ENCODE measurements at regions not wholly inside any gene's neighbourhood (a gene's known extent, or its start where the extent isn't known, plus 50 kb on each side); places are given as distances from the start of the nearest gene placed in this dataset.

DNA sequence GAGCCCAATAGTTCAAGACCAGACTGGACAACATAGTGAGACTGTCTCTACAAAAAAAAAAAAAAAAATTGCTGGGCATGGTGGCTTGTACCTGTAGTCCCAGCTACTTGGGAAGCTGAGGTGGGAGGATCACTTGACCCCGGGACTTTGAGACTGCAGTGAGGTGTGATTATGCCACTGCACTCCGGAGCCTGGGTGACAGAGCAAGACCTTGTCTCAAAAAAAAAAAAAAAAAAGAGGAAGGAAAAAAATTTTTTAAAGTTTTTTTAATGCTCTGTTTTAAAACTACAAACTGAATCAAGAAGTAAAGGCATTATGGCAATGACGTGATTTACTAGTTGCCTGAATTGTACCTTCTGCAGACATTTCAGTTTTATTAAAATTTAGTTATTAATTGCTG, 54.5 kb upstream of the ZDBF2 start:
- CTCF ChIA-PET, result interaction anchor here (0.6 kb wide), 1 partner anchor 53 kb away, joined by 4 read pairs; no protein-coding TSS in a partner anchor
- POLR2A ChIA-PET (ENCODE audit: low non-redundant PET), result no interaction called here
- no peak overlapping the region for H3K27ac ChIP-seq
- DNase-seq (ENCODE audit: low spot score), result no peak
- no peak for TF ChIP-seq CTCF (conservative IDR thresholded peaks at IDR 0.05; ENCODE audit: low read depth)

DNA sequence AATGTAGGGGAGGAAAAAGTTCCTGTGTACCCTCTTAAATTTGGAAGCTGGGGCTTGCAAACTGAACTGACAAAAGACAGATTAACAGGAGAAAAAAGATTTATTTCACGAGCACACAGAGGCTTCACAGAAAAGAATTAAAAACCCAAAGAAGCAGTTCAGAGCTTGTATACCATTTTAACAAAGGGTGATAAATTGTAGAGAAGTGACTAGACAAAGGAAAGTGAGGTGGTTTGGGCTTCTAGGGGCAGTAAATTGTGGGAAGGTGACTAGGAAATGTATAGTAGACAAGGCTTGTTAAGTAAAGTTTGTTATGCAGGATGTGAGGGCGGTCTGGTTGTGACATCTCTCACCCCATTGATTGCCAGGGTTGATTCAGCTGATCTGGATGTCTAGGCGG, 53.5 kb upstream of the ZDBF2 start:
- CTCF ChIA-PET, result no interaction called here
- H3K27ac ChIP-seq, result no peak overlapping the region
- no peak for TF ChIP-seq CTCF (conservative IDR thresholded peaks at IDR 0.05; ENCODE audit: low read depth)
- DNase-seq (ENCODE audit: low spot score), result no peak
- POLR2A ChIA-PET (ENCODE audit: low non-redundant PET), result no interaction called here
